ENCODE measurements at regions not wholly inside any gene's neighbourhood (a gene's known extent, or its start where the extent isn't known, plus 50 kb on each side); places are given as distances from the start of the nearest gene placed in this dataset.

DNA sequence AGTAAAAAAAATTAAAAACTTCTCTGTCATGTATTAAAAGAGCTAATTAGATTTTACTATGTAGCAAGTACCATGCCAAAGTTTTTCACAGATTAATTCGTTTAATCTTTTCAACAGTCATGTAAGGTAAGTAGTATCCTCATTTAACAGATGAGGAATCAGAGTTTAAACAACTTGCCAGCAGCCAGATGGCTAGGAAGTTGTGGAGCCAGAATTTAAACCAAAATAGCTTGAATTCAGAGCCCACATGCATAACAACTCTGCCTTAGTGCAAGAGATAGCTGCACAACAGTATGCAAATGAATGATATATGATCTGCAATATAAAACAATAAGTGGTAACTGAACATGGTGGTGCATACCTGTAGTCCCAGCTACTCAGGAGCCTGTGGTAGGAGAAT, 75.3 kb downstream of the NAP1L3 start:
- DNase-seq = no peak

DNA sequence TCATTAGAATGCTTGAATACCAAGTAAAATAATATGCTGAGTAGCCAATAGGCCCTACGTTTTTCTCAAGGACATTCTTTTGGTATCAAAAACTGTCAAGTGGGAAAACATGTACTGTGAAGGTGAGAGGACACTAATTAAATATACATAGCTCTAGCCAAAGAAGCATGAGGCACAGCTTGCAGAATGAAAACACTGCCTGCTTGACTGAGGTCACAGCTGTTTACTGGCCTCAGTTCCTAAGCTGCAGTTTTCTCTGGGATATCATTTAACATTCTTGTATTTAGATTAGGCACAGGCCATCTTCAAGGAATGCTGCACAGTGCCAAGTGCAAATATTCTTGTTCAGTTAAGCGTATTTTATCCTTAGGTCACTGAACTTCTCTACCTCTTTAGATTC, 78.6 kb downstream of the NAP1L3 start:
- DNase-seq = no peak

DNA sequence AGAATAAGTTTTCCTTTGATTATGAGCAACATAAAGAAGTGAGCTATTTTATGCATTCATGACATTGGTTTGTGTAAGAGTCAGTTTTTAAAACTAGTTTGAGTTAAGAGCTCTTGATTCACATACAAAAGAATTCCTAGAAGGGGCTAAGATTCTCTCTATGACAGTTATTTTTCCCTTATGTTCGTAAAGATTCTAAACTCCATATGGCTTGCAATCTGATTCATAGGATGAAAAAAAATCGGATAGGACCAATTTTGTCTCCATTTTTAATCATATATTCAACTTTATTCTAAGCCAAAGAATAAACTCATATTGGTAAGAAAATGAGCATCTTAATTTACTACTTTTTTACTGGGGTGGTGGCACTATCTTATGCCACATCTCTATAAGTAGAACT, 79.4 kb downstream of the NAP1L3 start:
- DNase-seq = no peak

DNA sequence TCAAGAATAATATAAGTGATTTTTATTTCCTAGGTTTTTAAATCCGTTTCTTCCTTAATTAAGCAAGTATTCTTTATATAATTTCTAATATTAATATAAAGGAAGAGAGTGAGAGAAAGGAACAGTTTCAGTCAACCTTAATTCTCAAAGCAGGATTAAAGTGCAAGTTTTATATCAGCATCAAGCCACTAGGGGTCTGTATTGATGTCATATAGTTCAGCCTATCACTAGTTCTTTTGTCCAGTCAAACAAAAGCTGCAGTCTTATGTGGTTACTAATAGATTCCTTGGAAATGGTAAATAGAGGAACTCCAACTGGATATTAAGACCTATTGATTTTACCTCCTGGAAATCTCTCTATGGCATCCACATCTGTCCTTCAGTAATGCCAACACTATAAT, 82.0 kb downstream of the NAP1L3 start:
- peak in 1 of 2 experiments; percentile 0 for DNase-seq

DNA sequence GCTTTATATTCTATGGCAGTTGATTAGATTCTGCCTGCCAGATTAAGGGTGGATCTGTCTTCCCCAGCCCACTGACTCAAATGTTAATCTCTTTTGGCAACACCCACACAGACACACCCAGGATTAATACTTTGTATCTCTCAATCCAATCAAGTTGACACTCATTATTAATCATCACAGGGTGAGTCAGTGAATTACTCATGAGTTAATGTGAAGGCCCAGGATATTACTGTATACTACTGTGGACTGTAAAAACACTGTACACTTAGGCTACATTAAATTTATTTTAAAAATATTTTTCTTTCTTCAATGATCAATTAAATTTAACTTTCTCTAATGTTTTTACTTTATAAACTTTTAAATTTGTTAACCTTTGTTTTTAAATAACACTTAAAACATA, 87.7 kb downstream of the NAP1L3 start:
- no peak for DNase-seq

DNA sequence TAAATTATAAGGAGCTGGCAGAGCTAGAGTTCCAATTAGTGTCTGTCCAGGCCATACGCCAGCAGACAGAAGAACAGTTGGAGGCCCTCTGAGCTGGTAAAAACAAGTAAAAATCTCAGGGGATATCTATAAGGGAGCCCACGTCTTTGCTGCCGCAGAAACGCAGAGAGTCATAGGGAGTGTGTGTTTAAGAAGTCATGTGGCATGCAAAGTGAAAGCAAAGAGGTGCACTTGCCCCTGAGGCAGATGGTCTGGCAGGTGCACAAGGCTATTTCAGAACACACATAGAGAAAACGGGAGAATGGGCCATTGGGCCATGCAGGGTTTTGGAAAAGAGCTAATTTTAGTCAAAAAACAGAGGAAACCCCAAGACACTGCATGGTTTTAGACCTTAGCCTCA, 92.7 kb downstream of the NAP1L3 start:
- no peak for DNase-seq

DNA sequence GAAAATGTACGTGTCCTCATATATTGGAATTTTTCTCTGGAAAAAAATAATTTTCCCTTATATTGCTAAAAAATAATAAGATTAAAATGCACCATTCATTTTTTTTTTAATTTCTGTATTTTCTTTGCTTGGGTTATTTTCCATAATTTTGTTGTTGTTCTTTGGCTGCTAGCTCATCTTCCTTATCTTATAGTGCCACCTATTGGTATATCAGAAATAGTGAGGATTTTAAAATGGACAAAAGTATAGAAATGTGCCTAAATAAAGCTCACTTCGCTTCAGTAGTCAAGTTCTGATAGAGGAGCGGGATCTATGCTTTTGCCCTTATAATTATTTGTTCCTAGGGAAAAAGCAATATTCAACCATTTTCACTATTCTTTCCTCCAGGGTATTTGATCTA, 134.8 kb downstream of the NAP1L3 start:
- DNase-seq = peak; percentile 33 to 38

DNA sequence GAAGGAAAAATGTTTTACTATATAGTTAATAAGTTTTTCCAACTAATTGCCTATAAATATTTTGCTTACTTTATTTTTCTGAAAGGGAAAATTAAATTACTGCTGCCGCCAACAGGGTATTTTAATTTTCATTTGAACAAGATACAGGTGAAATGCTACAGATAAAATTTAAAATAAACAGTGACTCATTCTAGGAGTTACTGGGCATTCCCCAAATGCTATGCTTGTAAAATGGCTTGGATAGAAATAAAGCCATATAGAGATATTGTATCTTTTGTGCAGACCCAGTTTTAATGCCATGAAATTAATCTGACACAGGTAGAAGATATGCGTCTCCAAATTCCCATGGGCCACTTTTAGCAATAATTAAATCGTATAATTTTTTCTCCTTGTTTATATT, 144.5 kb downstream of the NAP1L3 start:
- DNase-seq = no peak
